OCI-LY7 (cell line): ENCODE measurements at regions not wholly inside any gene's neighbourhood (a gene's known extent, or its start where the extent isn't known, plus 50 kb on each side); places are given as distances from the start of the nearest gene placed in this dataset.

Source experiments
- EZH2phosphoT487 ChIP-seq: fragments of 200-600 bp; sonication (generic); IDR thresholded peaks from 2 replicates; pipeline ENCODE4 v1.6.1; 2018; ENCODE audit warnings: low read depth, borderline replicate concordance, mild to moderate bottlenecking, mixed run types, antibody characterized with exemption, low read length, moderate library complexity, mixed read lengths
- TF ChIP-seq, protein P1 (sequence below): fragments of 200-600 bp; sonication (generic); conservative IDR thresholded peaks from 2 replicates; pipeline ENCODE4 v1.5.1; 2014; ENCODE audit warnings: mild to moderate bottlenecking, antibody characterized with exemption, low read length, moderate library complexity, mixed read lengths

DNA sequence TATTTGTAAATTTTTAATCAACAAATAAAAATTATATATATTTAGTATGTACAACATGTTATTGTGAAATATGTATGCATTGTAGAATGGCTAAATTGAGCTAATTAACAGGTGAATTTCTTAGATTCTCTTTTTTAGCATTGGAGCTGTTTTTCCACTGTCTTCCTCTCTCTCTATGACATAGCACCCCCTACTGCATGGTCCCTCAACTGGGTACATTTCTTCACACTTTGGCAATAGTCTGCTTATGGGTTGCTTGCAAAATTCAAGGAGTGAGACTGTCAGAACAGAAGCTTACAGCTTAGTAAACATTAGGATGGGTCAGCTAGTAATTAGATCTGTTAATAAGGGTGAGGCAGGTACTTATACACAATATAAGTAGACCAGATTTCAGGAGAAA lies 658.5 kb upstream of the MGAT4C start:
- no peak for TF ChIP-seq EZH2phosphoT487
- TF ChIP-seq, protein P1, sequence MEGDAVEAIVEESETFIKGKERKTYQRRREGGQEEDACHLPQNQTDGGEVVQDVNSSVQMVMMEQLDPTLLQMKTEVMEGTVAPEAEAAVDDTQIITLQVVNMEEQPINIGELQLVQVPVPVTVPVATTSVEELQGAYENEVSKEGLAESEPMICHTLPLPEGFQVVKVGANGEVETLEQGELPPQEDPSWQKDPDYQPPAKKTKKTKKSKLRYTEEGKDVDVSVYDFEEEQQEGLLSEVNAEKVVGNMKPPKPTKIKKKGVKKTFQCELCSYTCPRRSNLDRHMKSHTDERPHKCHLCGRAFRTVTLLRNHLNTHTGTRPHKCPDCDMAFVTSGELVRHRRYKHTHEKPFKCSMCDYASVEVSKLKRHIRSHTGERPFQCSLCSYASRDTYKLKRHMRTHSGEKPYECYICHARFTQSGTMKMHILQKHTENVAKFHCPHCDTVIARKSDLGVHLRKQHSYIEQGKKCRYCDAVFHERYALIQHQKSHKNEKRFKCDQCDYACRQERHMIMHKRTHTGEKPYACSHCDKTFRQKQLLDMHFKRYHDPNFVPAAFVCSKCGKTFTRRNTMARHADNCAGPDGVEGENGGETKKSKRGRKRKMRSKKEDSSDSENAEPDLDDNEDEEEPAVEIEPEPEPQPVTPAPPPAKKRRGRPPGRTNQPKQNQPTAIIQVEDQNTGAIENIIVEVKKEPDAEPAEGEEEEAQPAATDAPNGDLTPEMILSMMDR, result 0 out of 2 replicates have a peak, but pooled peaks have one; percentile 13
